Endometrium (tissue), 2 donors: ENCODE measurements at regions not wholly inside any gene's neighbourhood (a gene's known extent, or its start where the extent isn't known, plus 50 kb on each side); places are given as distances from the start of the nearest gene placed in this dataset.
"Not testable (repeated sequence)": the region's sequence is repeated elsewhere in the genome, so short reads cannot be mapped to it uniquely, and the experiment has no call there.

Experiments used
- FAIRE-seq: peaks from 2 replicates; lab custom pipeline; 2012; peaks lifted over from hg19 to GRCh38; lab: Jason Lieb, UNC
- donor health status: control.
- donor health status: control.

- no peak for FAIRE-seq
These were observed 152.4 kb downstream of the THBS2 start for GRCh38 chr6:169101036-169101805.

GRCh38 chr6:169099411-169100202 is 154.0 kb downstream of the THBS2 start:
- no peak for FAIRE-seq

GRCh38 chr6:169098651-169099050 is 155.0 kb downstream of the THBS2 start:
- FAIRE-seq, result not testable (repeated sequence)

- no peak for FAIRE-seq
These were observed 155.5 kb downstream of the THBS2 start for GRCh38 chr6:169098116-169098515.

GRCh38 chr6:169097381-169097959 is 156.2 kb downstream of the THBS2 start:
- FAIRE-seq, result no peak

- no peak for FAIRE-seq
These were observed 157.3 kb downstream of the THBS2 start for GRCh38 chr6:169096388-169096787.

- FAIRE-seq, result no peak
These were observed 158.5 kb downstream of the THBS2 start for GRCh38 chr6:169095153-169095552.

- no peak for FAIRE-seq
These were observed 159.1 kb downstream of the THBS2 start for GRCh38 chr6:169094552-169094950.

GRCh38 chr6:169093770-169094551 is 159.7 kb downstream of the THBS2 start:
- no peak for FAIRE-seq

GRCh38 chr6:169093066-169093723 is 160.5 kb downstream of the THBS2 start:
- peak; percentile 37 for FAIRE-seq

GRCh38 chr6:169092375-169092774 is 161.3 kb downstream of the THBS2 start:
- FAIRE-seq, result no peak

- FAIRE-seq, result not testable (repeated sequence)
These were observed 163.0 kb downstream of the THBS2 start for GRCh38 chr6:169090514-169091127.

GRCh38 chr6:169088762-169089161 is 164.9 kb downstream of the THBS2 start:
- FAIRE-seq, result no peak

- FAIRE-seq, result no peak
These were observed 166.1 kb downstream of the THBS2 start for GRCh38 chr6:169087443-169088041.

GRCh38 chr6:169086616-169087015 is 167.0 kb downstream of the THBS2 start:
- not testable (repeated sequence) for FAIRE-seq

- FAIRE-seq, result no peak
These were observed 167.6 kb downstream of the THBS2 start for GRCh38 chr6:169086020-169086419.

GRCh38 chr6:169085466-169085865 is 168.2 kb downstream of the THBS2 start:
- no peak for FAIRE-seq

- not testable (repeated sequence) for FAIRE-seq
These were observed 169.1 kb downstream of the THBS2 start for GRCh38 chr6:169084557-169084956.

GRCh38 chr6:169084067-169084466 is 169.6 kb downstream of the THBS2 start:
- no peak for FAIRE-seq

- FAIRE-seq, result no peak
These were observed 170.2 kb downstream of the THBS2 start for GRCh38 chr6:169083508-169083874.
